IPS-20b (cell line): ENCODE measurements at regions not wholly inside any gene's neighbourhood (a gene's known extent, or its start where the extent isn't known, plus 50 kb on each side); places are given as distances from the start of the nearest gene placed in this dataset.

Experiments used
- H3K27ac ChIP-seq: one replicate; pipeline ENCODE4 v1.5.1; 2013; ENCODE audit warnings: low read length
- H3K27me3 ChIP-seq: 2 replicates; pipeline ENCODE4 v1.6.1; 2013; ENCODE audit warnings: mild to moderate bottlenecking, low read length, inconsistent platforms; ENCODE audit not compliant: insufficient read depth
- H3K36me3 ChIP-seq: 2 replicates; pipeline ENCODE4 v1.6.1; 2013; ENCODE audit warnings: low read depth, mild to moderate bottlenecking, inconsistent platforms, low read length, moderate library complexity; ENCODE audit not compliant: insufficient read depth
- H3K4me1 ChIP-seq: 2 replicates; pipeline ENCODE4 v1.6.1; 2013; ENCODE audit warnings: mild to moderate bottlenecking, control low read depth, inconsistent platforms, low read length, moderate library complexity; ENCODE audit not compliant: insufficient read depth
- H3K4me3 ChIP-seq: 2 replicates; pipeline ENCODE4 v1.5.1; 2013; ENCODE audit warnings: mild to moderate bottlenecking, low read length, inconsistent platforms
- H3K9ac ChIP-seq: 2 replicates; pipeline ENCODE4 v1.6.1; 2013; ENCODE audit warnings: low read depth, mild to moderate bottlenecking, inconsistent platforms, low read length, moderate library complexity
- H3K9me3 ChIP-seq: 2 replicates; pipeline ENCODE4 v1.6.1; 2013; ENCODE audit warnings: mild to moderate bottlenecking, low read depth, low read length, inconsistent platforms; ENCODE audit not compliant: insufficient read depth

DNA sequence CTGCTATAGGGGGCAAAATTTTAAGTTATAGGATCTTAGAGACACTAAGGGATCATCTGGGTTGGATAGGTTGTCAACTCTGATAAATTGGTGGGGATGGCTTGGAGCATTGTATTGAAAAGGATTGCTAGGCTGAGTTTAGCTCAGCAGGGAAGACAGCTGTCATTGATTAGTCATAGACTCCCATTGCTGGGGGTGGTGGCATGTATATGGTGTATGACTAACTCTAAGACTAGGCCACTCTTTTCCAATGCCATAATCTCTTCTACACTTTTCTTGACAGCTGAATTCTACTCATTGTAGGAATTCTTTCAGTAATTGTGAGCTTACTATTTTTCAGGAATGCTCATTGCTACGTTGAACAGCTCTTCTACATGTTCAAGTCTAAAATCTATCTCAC is 81.3 kb upstream of the PELI1 start:
- no peaks in the 10 kb centered on the region for H3K9me3 ChIP-seq
- peaks cover 8% of the 10 kb centered on the region; the same call in 1 of the 2 replicates for H3K27me3 ChIP-seq
- H3K9ac ChIP-seq, result no peak overlapping the region
- H3K27ac ChIP-seq, result no peak overlapping the region
- H3K4me1 ChIP-seq, result peaks cover 29% of the 10 kb centered on the region
- H3K36me3 ChIP-seq, result no peaks in the 10 kb centered on the region
- H3K4me3 ChIP-seq, result no peak overlapping the region

DNA sequence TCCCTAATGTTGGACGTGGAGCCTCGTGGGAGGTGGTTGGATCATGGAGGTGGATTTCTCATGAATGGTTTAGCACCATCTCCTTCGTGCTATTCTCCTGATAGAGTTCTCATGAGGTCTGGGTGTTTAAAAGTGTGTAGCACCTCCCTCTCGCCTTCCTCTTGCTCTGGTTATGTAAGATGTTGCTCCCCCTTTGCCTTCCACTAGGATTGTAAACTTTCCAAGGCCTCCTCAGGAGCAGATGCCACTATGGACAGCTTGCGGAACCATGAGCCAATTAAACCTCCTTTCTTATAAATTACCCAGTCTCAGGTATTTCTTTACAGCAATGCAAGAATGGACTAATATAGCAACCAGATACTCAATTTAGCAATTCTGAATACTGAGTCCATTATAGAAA is 82.4 kb upstream of the PELI1 start:
- no peaks in the 10 kb centered on the region for H3K36me3 ChIP-seq
- no peak overlapping the region for H3K4me3 ChIP-seq
- H3K4me1 ChIP-seq, result peaks cover 26% of the 10 kb centered on the region
- H3K9me3 ChIP-seq, result no peaks in the 10 kb centered on the region
- no peak overlapping the region for H3K27ac ChIP-seq
- H3K9ac ChIP-seq, result no peak overlapping the region
- peaks cover 8% of the 10 kb centered on the region; the same call in 1 of the 2 replicates for H3K27me3 ChIP-seq

DNA sequence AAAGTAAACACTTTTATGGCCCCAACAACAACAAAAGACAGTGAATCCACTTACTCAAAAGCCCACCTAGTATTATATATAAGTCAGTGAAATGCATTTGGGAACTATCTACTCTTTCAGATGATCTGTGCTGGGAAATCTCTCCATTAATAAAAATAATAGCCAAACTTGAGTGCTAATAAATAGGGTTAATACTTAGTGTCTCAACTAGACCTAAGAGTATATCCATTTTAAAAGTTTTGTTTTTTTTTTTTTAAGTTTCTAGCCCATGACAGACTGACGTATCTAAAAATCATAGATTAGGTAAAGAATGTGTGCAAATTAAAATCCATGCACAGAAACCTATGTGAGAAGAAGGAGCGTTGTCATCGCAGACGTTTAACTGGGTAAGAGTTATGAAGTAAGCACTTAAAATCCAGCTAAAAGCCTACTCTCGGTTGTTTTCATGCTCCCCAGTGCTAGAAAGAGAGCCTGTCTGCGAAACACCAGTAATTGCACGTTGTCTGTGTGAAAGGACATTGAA is 83.4 kb upstream of the PELI1 start:
- peak overlapping the region; percentile 76 for H3K27ac ChIP-seq
- H3K36me3 ChIP-seq, result no peaks in the 10 kb centered on the region
- peak overlapping the region; percentile 50 for H3K9ac ChIP-seq
- H3K4me1 ChIP-seq, result peaks cover 22% of the 10 kb centered on the region
- H3K4me3 ChIP-seq, result peak overlapping the region; percentile 63
- no peaks in the 10 kb centered on the region for H3K9me3 ChIP-seq
- peaks cover 8% of the 10 kb centered on the region; the same call in 1 of the 2 replicates for H3K27me3 ChIP-seq

DNA sequence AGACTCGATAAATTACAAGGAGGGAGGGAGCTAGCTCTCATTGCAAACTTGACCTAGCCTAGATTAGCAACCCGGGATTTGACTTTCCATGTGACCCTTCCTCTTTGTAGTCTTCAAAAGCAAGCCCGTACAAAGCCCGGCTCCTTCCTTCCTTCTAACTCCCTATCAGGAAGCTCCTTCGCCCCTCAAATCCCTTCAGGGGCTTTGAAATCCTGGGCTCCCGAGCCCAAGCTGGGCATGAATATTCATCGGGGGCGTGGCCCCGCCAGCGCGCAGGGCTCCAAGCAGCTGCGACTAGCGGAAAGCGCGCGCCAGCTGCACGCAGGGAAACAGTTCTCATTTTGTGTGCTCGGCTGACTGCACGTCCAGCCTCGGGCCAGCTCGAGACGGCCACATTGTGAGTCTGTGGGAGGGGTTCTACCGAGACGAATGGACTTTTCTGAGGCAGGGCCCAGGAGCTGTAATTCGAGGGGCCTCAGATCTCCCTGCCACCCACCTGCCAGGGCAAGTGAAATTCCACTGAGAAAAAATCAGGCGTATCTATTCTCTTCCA is 84.0 kb upstream of the PELI1 start:
- Histone ChIP-seq H3K27ac (peak overlapping the region; percentile 76), H3K9me3 (no peaks in the 10 kb centered on the region), H3K4me1 (peaks cover 22% of the 10 kb centered on the region), H3K4me3 (peak overlapping the region; percentile 63), H3K27me3 (peaks cover 8% of the 10 kb centered on the region; the same call in 1 of the 2 replicates), H3K36me3 (no peaks in the 10 kb centered on the region), H3K9ac (peak overlapping the region; percentile 63)

DNA sequence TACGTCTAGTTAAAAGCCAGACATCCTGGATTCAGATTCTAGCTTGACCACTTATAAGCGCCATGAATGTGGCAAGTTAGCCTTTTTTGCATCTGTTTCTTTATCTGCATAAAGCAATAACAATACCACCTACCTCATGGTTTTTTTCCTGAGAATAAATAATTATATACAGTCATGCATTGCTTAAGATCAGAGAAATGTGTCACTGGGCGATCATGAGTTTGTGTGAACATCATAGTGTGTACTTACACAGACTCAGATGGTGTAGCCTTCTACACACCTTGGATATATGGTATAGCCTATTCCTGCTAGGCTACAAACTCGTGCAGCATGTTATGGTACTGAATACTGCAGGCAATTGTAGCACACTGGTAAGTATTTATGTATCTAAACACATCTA is 84.7 kb upstream of the PELI1 start:
- no peaks in the 10 kb centered on the region for H3K9me3 ChIP-seq
- H3K9ac ChIP-seq, result peak overlapping the region; percentile 63; the same call in 1 of the 2 replicates
- no peak overlapping the region for H3K27ac ChIP-seq
- H3K27me3 ChIP-seq, result peaks cover 8% of the 10 kb centered on the region; the same call in 1 of the 2 replicates
- H3K4me3 ChIP-seq, result peak overlapping the region; percentile 63
- H3K4me1 ChIP-seq, result peaks cover 22% of the 10 kb centered on the region
- H3K36me3 ChIP-seq, result no peaks in the 10 kb centered on the region

DNA sequence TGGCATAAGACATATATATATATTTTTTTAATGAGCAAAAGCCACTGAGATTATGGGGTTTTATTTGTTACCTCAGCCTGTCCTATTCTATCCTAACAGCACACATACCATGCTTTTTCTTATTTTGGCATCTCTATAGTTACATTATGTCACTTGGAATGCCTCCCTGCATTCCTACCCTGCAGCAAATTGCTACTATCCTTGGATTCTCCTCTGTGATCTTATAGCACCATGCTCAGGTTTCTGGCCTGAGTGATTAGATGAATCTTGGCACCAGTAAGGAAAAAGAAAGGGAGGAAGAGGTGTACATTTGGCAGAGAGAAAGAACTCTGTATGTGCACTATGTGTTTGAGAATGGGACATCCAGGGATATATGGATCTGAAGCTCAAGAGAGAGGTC is 86.3 kb upstream of the PELI1 start:
- no peaks in the 10 kb centered on the region for H3K9me3 ChIP-seq

DNA sequence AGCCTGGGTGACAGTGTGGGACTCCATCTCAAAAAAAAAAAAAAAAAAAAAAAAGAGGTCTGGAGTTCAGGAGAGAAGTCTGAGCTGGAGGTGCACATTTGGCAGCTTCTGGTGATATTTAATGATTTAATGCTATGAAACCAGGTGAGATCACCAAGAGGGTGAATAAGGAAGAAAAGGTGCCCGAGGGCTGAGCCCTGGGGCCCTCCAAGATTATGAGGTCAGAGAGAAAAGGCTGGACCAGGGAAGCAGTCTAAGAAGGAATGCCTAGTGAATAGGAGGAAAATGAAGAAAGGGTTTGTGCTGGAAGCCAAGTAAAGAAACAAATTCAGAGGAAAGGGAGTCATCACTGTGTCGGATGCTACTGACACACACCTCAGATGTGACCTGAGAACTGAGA is 88.0 kb upstream of the PELI1 start:
- Histone ChIP-seq H3K36me3 (no peaks in the 10 kb centered on the region), H3K9ac (no peak overlapping the region), H3K27me3 (peaks cover 8% of the 10 kb centered on the region; the same call in 1 of the 2 replicates), H3K9me3 (no peaks in the 10 kb centered on the region), H3K27ac (no peak overlapping the region), H3K4me1 (peaks cover 18% of the 10 kb centered on the region), H3K4me3 (no peak overlapping the region)

More for the DNA sequence above, 86.3 kb upstream of the PELI1 start:
- no peak overlapping the region for H3K9ac ChIP-seq
- no peaks in the 10 kb centered on the region for H3K36me3 ChIP-seq
- H3K27me3 ChIP-seq, result peaks cover 8% of the 10 kb centered on the region; the same call in 1 of the 2 replicates
- H3K4me3 ChIP-seq, result no peak overlapping the region
- no peak overlapping the region for H3K27ac ChIP-seq
- H3K4me1 ChIP-seq, result peaks cover 22% of the 10 kb centered on the region

DNA sequence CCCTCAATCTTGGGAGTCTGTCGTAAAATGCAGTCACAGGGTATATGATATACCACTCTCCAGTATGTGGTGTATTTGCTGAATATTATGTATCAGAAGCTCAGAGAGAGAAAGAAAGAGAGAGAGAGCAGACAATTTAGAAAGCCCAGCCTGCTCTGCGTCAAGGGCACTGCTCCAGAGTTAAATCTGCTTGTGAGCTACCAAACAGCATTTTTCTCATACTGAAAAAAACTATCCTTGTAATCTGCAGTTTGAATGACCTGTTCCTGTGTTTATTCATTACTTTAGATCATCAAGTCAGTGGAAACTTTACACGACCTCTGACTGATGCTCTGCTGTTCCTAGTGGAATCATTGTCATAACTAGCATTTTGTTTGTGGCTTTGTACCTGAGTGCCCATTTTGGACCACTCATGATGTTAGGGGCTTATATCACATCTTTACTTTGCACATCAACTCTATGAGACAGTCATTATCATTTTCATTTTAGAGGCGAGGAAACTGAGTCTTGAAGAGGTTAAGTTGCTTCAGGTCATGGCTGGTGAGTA is 89.2 kb upstream of the PELI1 start:
- H3K27ac ChIP-seq, result no peak overlapping the region
- peaks cover 8% of the 10 kb centered on the region; the same call in 1 of the 2 replicates for H3K27me3 ChIP-seq
- H3K4me1 ChIP-seq, result peaks cover 12% of the 10 kb centered on the region
- no peak overlapping the region for H3K9ac ChIP-seq
- no peaks in the 10 kb centered on the region for H3K9me3 ChIP-seq
- no peak overlapping the region for H3K4me3 ChIP-seq
- H3K36me3 ChIP-seq, result no peaks in the 10 kb centered on the region

DNA sequence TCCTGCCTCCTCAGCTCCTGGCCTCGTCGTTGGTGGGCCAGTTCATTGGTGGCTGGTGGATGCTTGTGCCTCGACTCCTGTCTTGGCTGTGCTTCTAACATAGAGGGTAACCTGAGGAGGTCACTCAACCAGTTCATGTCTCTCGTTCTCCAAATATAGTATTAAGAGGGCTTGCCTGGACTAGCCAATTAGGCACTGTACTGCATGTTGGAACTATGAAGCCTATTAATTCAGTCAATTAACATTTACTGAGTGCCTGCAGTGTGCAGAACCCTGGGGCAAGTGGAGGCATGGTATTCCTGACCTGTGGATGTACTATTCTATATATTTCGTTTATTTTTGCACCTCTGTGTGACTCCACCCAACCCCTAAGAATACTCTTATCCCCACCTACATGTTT is 89.9 kb upstream of the PELI1 start:
- Histone ChIP-seq H3K27me3 (peaks cover under 1% of the 10 kb centered on the region; the same call in 1 of the 2 replicates), H3K27ac (no peak overlapping the region), H3K9ac (no peak overlapping the region), H3K36me3 (no peaks in the 10 kb centered on the region), H3K9me3 (no peaks in the 10 kb centered on the region), H3K4me3 (no peak overlapping the region), H3K4me1 (peaks cover 6% of the 10 kb centered on the region)

DNA sequence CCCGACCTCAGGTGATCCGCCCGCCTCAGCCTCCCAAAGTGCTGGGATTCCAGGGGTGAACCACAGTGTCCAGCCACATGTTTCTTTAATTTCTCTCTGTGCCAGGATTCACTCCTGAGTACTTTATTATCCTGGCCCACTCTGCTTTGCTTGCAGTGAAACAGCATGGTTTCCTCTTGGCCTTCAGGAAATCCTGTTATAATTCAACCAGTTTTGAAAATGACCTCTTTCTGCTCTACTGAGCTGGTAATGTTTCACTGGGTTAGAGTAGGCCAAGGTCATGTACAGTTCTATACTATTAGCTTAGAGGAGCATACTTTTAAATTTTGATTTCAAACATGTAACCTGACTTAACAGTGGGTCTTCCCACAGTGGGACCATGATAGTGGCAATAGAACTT is 90.6 kb upstream of the PELI1 start:
- H3K9me3 ChIP-seq, result no peaks in the 10 kb centered on the region
- H3K27me3 ChIP-seq, result no peaks in the 10 kb centered on the region
- no peak overlapping the region for H3K27ac ChIP-seq
- peaks cover 5% of the 10 kb centered on the region for H3K4me1 ChIP-seq
- no peaks in the 10 kb centered on the region for H3K36me3 ChIP-seq
- H3K4me3 ChIP-seq, result no peak overlapping the region
- no peak overlapping the region for H3K9ac ChIP-seq

DNA sequence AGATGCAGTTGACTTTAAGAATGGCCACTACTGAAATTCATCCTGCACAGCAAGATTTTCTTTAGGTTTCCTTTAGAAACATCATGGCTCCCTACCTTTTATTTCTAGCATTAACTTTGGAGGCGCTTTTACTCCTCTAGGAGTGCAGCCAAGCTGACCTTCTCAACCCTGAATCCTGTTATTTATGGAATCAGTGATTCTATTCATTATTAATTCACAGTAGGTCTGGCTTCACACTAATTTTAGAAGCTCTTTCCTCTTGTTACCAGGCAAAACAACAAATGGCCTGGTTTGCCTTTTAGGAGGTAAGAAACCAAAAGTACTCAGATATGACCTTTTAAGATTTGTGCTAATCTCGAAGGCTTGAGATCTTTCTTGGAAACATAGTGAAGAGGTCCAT is 93.0 kb upstream of the PELI1 start:
- Histone ChIP-seq H3K4me1 (peaks cover 2% of the 10 kb centered on the region; the same call in 1 of the 2 replicates), H3K4me3 (no peak overlapping the region), H3K27me3 (no peaks in the 10 kb centered on the region), H3K9ac (no peak overlapping the region), H3K36me3 (no peaks in the 10 kb centered on the region), H3K9me3 (no peaks in the 10 kb centered on the region), H3K27ac (no peak overlapping the region)

DNA sequence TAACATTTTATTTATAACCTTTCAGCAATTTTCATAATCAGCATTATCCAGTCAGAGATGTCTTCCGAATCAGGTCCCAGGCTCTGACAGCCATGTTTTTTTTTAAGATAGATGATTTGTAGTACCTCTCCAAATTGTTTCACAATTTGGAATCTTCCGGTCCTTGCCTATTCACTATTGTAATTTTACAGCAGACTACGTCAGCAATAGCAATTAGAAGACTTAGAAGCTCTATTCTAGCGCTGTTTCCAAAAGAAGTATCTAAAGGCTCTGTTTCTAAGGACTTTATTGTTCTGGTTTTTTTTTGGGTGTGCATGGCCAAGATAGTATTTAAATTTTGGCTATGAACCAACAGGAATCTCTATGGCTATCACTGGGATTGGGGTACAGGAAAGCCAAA is 94.6 kb upstream of the PELI1 start:
- Histone ChIP-seq H3K9ac (no peak overlapping the region), H3K4me3 (no peak overlapping the region), H3K36me3 (no peaks in the 10 kb centered on the region), H3K27ac (no peak overlapping the region), H3K9me3 (no peaks in the 10 kb centered on the region), H3K4me1 (peaks cover 2% of the 10 kb centered on the region; the same call in 1 of the 2 replicates), H3K27me3 (no peaks in the 10 kb centered on the region)
